ENCODE measurements at regions not wholly inside any gene's neighbourhood (a gene's known extent, or its start where the extent isn't known, plus 50 kb on each side); places are given as distances from the start of the nearest gene placed in this dataset.
"Not testable (repeated sequence)": the region's sequence is repeated elsewhere in the genome, so short reads cannot be mapped to it uniquely, and the experiment has no call there.

- H3K27me3 ChIP-seq (ENCODE audit: control insufficient read depth, insufficient read depth, low read length); H3K9me3 ChIP-seq (ENCODE audit: control insufficient read depth, insufficient read depth, low read length); H3K4me1 Mint-ChIP-seq; H3K27ac Mint-ChIP-seq; H3K36me3 ChIP-seq (ENCODE audit: control insufficient read depth, insufficient read depth, low read length); H3K27me3 Mint-ChIP-seq (ENCODE audit: low read depth in 2 of 2); H3K4me1 ChIP-seq (ENCODE audit: control insufficient read depth, insufficient read depth, low read length); DNase-seq; H3K36me3 Mint-ChIP-seq; intact Hi-C loops (cut with micrococcal nuclease); H3K4me3 Mint-ChIP-seq; H3K27ac ChIP-seq (ENCODE audit: low read length); H3K4me3 ChIP-seq (ENCODE audit: low read length); ATAC-seq: not testable (repeated sequence)
- peaks cover 6 to 11% of the 10 kb centered on the region in 2 donors for H3K9me3 Mint-ChIP-seq
Observed at GRCh38 chr7:56697058-56697457, 435.2 kb downstream of the ZNF479 start.

DNA sequence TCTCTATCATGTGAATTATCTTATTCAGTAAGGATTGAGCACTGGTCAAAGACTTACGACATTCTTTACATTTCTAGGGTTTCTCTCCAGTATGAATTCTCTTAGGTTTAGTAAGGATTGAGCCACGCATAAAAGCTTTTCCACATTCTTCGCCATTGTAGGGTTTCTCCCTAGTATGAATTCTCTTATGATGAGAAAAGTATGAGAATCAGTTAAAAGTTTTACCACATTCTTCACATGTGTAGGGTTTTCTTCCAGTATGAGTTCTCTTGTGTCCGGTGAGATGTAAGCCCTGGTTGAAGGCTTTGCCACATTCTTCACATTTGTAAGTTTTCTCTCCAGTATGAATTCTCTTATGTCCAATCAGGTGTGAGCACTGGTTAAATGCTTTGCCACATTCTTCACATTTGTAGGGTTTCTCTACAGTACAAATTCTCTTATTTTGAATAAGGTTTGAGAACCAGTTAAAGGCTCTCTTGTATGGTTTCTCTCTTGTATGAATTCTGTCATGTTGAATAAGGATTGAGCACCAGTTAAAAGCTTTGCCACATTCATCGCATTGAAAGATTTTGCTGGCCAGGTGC is 445.9 kb downstream of the ZNF479 start:
- DNase-seq (no peak), ATAC-seq (no peak)
- WGBS (ENCODE audit: insufficient coverage), result 99% methylated on average over 3 of the region's 5 CpGs
- H3K4me1 ChIP-seq (ENCODE audit: control insufficient read depth, insufficient read depth, low read length), result no peaks in the 10 kb centered on the region
- Mint-ChIP-seq H3K9me3 (peaks cover 12 to 28% of the 10 kb centered on the region in 2 donors), H3K4me3 (no peak overlapping the region), H3K36me3 (peaks cover 31% of the 10 kb centered on the region), H3K4me1 (no peaks in the 10 kb centered on the region), H3K27ac (no peak overlapping the region), H3K27me3 (ENCODE audit: low read depth in 2 of 2) (no peaks in the 10 kb centered on the region)
- no peak overlapping the region for H3K27ac ChIP-seq (ENCODE audit: low read length)
- no peak overlapping the region for H3K4me3 ChIP-seq (ENCODE audit: low read length)
- no peaks in the 10 kb centered on the region for H3K27me3 ChIP-seq (ENCODE audit: control insufficient read depth, insufficient read depth, low read length)
- H3K36me3 ChIP-seq (ENCODE audit: control insufficient read depth, insufficient read depth, low read length), result no peaks in the 10 kb centered on the region
- TF ChIP-seq, protein P1, sequence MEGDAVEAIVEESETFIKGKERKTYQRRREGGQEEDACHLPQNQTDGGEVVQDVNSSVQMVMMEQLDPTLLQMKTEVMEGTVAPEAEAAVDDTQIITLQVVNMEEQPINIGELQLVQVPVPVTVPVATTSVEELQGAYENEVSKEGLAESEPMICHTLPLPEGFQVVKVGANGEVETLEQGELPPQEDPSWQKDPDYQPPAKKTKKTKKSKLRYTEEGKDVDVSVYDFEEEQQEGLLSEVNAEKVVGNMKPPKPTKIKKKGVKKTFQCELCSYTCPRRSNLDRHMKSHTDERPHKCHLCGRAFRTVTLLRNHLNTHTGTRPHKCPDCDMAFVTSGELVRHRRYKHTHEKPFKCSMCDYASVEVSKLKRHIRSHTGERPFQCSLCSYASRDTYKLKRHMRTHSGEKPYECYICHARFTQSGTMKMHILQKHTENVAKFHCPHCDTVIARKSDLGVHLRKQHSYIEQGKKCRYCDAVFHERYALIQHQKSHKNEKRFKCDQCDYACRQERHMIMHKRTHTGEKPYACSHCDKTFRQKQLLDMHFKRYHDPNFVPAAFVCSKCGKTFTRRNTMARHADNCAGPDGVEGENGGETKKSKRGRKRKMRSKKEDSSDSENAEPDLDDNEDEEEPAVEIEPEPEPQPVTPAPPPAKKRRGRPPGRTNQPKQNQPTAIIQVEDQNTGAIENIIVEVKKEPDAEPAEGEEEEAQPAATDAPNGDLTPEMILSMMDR (IDR thresholded peaks at IDR 0.05), result no peak
- intact Hi-C loops (cut with micrococcal nuclease), result no loop called here
- H3K9me3 ChIP-seq (ENCODE audit: control insufficient read depth, insufficient read depth, low read length), result peaks cover 14% of the 10 kb centered on the region

DNA sequence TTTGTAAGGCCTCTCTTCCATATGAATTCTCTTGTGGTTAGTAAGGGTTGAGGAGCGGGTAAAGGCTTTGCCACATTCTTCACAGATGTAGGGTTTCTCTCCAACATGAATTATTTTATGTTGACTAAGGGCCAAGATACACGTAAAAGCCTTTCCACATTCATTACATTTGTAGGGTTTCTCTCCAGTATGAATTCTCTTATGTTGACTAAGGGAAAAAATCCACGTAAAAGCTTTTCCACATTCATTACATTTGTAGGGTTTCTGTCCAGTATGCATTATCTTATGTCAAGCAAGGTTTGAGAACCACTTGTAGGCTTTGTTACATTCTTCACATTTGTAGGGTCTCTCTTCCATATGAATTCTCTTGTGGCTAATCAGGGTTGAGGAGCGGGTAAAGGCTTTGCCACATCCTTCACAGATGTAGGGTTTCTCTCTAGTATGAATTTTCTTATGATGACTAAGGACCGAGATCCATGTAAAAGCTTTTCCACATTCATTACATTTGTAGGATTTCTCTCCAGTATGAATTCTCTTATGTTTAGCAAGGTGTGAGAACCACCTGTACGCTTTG is 493.0 kb downstream of the ZNF479 start:
- 86% methylated on average over 2 of the region's 6 CpGs for WGBS (ENCODE audit: insufficient coverage)
- no peaks in the 10 kb centered on the region for H3K4me1 ChIP-seq (ENCODE audit: control insufficient read depth, insufficient read depth, low read length)

DNA sequence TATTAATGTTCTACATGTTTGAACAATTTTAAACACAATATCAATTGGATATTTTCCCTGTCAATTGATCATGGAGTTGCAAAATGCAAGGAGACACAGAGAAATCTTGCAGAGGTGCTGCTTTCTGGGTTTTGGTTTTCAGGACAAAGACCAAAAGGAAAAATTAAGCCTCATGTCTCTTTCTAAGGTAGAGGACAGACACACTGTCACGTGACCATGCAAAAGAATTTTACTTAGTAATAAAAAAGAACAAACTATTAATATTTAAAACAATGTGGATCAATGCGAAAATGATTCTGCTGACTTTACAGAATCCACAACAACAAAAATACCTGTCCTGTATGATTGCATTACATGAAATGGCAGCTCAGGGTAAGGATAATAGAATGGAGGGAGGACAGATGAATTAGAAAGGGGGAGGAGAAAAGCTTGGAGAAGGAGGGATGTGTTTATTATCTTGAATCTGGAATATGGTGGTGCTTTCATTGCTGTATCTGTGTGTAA is 493.7 kb upstream of the NUPR2 start:
- TF ChIP-seq, protein P1 (IDR thresholded peaks at IDR 0.05), result no peak
- DNase-seq (no peak), ATAC-seq (no peak)
- Histone ChIP-seq H3K36me3 (ENCODE audit: control insufficient read depth, insufficient read depth, low read length) (no peaks in the 10 kb centered on the region), H3K4me3 (ENCODE audit: low read length) (no peak overlapping the region), H3K27me3 (ENCODE audit: control insufficient read depth, insufficient read depth, low read length) (no peaks in the 10 kb centered on the region), H3K4me1 (ENCODE audit: control insufficient read depth, insufficient read depth, low read length) (no peaks in the 10 kb centered on the region), H3K9me3 (ENCODE audit: control insufficient read depth, insufficient read depth, low read length) (peaks cover 41% of the 10 kb centered on the region), H3K27ac (ENCODE audit: low read length) (no peak overlapping the region)
- peaks cover 19 to 26% of the 10 kb centered on the region in 2 donors for H3K9me3 Mint-ChIP-seq
- no CpG with 5 or more reads among the region's 2 CpGs for WGBS (ENCODE audit: insufficient coverage)
- peaks cover 9% of the 10 kb centered on the region for H3K36me3 Mint-ChIP-seq
- H3K4me3 Mint-ChIP-seq, result no peak overlapping the region
- H3K27me3 Mint-ChIP-seq (ENCODE audit: low read depth in 2 of 2), result no peaks in the 10 kb centered on the region
- H3K27ac Mint-ChIP-seq, result no peak overlapping the region
- H3K4me1 Mint-ChIP-seq, result no peaks in the 10 kb centered on the region
- intact Hi-C loops (cut with micrococcal nuclease), result no loop called here

More for the DNA sequence above, 493.0 kb downstream of the ZNF479 start:
- ATAC-seq (no peak), DNase-seq (no peak)
- Mint-ChIP-seq H3K27ac (no peak overlapping the region), H3K9me3 (peaks cover 18 to 34% of the 10 kb centered on the region in 2 donors), H3K4me1 (no peaks in the 10 kb centered on the region), H3K4me3 (no peak overlapping the region), H3K27me3 (ENCODE audit: low read depth in 2 of 2) (no peaks in the 10 kb centered on the region), H3K36me3 (peaks cover 30% of the 10 kb centered on the region)
- Histone ChIP-seq H3K9me3 (ENCODE audit: control insufficient read depth, insufficient read depth, low read length) (peaks cover 38% of the 10 kb centered on the region), H3K36me3 (ENCODE audit: control insufficient read depth, insufficient read depth, low read length) (no peaks in the 10 kb centered on the region), H3K27ac (ENCODE audit: low read length) (no peak overlapping the region), H3K27me3 (ENCODE audit: control insufficient read depth, insufficient read depth, low read length) (no peaks in the 10 kb centered on the region), H3K4me3 (ENCODE audit: low read length) (no peak overlapping the region)
- TF ChIP-seq, protein P1 (IDR thresholded peaks at IDR 0.05), result no peak
- intact Hi-C loops (cut with micrococcal nuclease), result no loop called here
